Lung (tissue), 11 donors: ENCODE measurements at regions not wholly inside any gene's neighbourhood (a gene's known extent, or its start where the extent isn't known, plus 50 kb on each side); places are given as distances from the start of the nearest gene placed in this dataset.

ENCODE experiments used
- ATAC-seq: fragments of 200-7000 bp; cut with Tn5 transposase; one replicate; pipeline ENCODE4 v1.9.1; 2020; ENCODE audit warnings: moderate number of reproducible peaks; ENCODE audit not compliant: insufficient read depth, low FRiP score
- DNase-seq, 3 donors: peaks; one replicate each; pipeline ENCODE4 v3.0.0-alpha.2; 2013 to 2017
- H3K27ac ChIP-seq, 2 donors: one replicate each; pipeline ENCODE4 v1.5.1; 2013; ENCODE audit warnings: mild to moderate bottlenecking in 2 of 2, moderate library complexity in 2 of 2, control low read depth in 1 of 2, inconsistent platforms in 1 of 2, low read depth in 1 of 2, low read length in 1 of 2
- H3K27me3 ChIP-seq, 3 donors: one replicate each; pipeline ENCODE4 v1.5.1; 2013; ENCODE audit warnings: low read length in 2 of 3; ENCODE audit not compliant: control insufficient read depth in 3 of 3, insufficient read depth in 3 of 3
- H3K36me3 ChIP-seq, 4 donors: one replicate each; pipeline ENCODE4 v1.5.1; 2013; ENCODE audit warnings: low read length in 4 of 4, mild to moderate bottlenecking in 1 of 4, moderate library complexity in 1 of 4; ENCODE audit not compliant: control insufficient read depth in 4 of 4, insufficient read depth in 4 of 4
- H3K4me1 ChIP-seq, 5 donors: one replicate each; pipeline ENCODE4 v1.5.1; 2013; ENCODE audit warnings: low read length in 5 of 5, mild to moderate bottlenecking in 2 of 5, moderate library complexity in 1 of 5; ENCODE audit not compliant: control insufficient read depth in 5 of 5, insufficient read depth in 5 of 5
- H3K4me3 ChIP-seq: one replicate; pipeline ENCODE4 v1.5.1; 2013; ENCODE audit warnings: mild to moderate bottlenecking, control low read depth, moderate library complexity
- H3K9ac ChIP-seq, 2 donors: one replicate each; pipeline ENCODE4 v1.5.1; 2013; ENCODE audit warnings: low read length in 2 of 2, control low read depth in 1 of 2; ENCODE audit not compliant: insufficient read depth in 1 of 2
- H3K9me3 ChIP-seq, 4 donors: one replicate each; pipeline ENCODE4 v1.5.1; 2013; ENCODE audit warnings: low read length in 3 of 4, mild to moderate bottlenecking in 1 of 4, moderate library complexity in 1 of 4; ENCODE audit not compliant: control insufficient read depth in 4 of 4, insufficient read depth in 3 of 4
- WGBS, 2 donors: extraction: QIAGEN DNeasy Blood & Tissue Kit; methylation state at CpG; one replicate each; pipeline ENCODE4 v1.1.7; 2013; 5-methylcytosine and 5-hydroxymethylcytosine counted together
- TF ChIP-seq, protein P1 (sequence below): IDR thresholded peaks from 2 replicates; pipeline ENCODE4 v1.5.1; 2012; ENCODE audit warnings: mild to moderate bottlenecking; ENCODE audit errors: control extremely low read depth, extremely low read depth
- donor health status: control.
- donor health status: control.
- donor health status: Bipolar disorder and iron deficiency.
- donor health status: healthy.
- donor health status: DM: yes; HTN: yes; CAD: no.

DNA sequence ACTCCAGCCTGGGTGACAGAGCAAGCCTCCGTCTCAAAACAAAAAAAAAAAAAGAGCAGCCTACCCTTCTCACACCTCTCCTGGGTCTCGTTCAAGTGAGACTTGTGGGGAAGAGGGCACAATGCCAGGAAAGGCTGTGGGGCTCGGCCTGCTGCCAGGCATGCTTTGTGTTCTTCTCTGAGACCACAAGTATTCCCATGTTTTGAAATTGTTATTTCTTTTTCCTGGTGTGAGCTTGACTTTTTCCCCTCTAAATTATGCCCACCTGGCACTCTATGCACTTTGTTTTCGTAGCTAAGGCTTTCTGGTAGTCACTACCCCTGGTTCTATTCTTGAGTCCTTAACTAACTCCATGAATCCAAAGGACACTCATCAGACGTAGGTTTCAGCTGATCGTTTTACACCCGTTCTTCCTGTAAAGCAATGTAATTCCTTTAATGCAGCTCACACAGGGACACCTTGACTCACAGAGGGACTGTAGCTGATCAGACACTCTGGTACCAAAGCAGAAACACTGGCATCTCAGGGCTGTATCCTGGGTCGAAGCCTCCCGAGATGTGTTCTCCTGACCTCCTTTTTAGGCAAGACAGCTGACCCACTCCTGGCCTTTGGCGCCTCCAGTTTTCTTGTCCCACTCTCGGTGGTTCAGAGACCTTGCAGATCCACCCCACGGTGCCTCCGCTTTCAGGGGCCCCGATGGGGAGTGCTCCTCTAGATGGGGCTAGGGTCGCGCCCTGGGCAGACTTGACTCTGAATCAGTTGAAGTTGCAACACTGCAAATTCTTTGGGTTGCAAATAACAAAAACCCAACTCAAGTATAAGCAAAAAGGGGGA, 193.3 kb upstream of the AGAP1 start:
- WGBS, 2 donors: 52 to 61% methylated on average over 15 to 16 of the region's 16 CpGs

DNA sequence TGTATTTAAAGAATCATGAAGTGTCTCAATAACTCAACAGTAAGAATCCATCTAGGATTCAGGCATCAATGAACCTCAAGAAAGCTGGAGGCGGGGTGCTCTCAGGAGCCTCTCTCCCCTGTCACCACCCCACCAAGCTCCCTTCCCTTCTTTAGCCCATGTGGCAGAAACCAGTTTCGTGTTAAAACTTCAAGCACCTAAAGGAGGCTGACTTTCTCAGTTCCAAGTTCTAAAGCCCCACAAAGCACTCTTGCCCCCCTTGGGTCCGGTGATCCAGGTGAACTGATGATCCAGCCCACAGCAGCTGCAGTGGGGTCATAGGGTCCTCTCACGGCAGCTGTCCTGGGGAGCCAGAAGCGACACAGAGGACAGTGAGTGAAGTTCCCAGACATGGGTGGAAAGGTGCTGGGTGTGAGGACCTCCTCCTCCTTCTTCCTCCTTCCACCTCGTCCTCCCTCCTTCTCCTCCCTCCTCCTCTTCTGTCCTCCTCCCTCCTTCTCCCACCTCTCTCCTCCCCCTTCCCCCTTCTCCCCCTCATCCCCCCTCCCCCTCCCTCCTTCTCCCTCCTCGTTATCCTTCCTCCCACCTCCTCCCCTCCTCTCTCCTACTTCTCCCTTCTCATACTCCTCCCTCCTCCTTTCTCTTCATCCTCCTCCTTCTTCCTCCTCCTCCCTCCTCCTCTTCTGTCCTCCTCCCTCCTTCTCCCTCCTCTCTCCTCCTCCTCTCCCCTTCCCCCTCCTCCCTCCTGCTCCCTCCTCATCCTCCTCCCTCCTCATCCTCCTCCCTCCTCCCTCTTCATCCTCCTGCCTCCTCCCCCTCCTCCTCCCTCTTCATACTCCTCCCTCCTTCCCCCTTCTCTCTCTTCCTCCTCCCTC, 192.4 kb upstream of the AGAP1 start:
- peaks cover 0 to 6% (median 2%) of the 10 kb centered on the region in 4 donors for H3K9me3 ChIP-seq
- TF ChIP-seq, protein P1, sequence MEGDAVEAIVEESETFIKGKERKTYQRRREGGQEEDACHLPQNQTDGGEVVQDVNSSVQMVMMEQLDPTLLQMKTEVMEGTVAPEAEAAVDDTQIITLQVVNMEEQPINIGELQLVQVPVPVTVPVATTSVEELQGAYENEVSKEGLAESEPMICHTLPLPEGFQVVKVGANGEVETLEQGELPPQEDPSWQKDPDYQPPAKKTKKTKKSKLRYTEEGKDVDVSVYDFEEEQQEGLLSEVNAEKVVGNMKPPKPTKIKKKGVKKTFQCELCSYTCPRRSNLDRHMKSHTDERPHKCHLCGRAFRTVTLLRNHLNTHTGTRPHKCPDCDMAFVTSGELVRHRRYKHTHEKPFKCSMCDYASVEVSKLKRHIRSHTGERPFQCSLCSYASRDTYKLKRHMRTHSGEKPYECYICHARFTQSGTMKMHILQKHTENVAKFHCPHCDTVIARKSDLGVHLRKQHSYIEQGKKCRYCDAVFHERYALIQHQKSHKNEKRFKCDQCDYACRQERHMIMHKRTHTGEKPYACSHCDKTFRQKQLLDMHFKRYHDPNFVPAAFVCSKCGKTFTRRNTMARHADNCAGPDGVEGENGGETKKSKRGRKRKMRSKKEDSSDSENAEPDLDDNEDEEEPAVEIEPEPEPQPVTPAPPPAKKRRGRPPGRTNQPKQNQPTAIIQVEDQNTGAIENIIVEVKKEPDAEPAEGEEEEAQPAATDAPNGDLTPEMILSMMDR: no peak
- ATAC-seq (no peak), DNase-seq (no peak)
- peaks cover 0 to 12% (median 0%) of the 10 kb centered on the region in 5 donors for H3K4me1 ChIP-seq
- no peaks in the 10 kb centered on the region for H3K27me3 ChIP-seq
- WGBS, 2 donors: 76 to 81% methylated on average over 7 of the region's 7 CpGs
- H3K27ac ChIP-seq: no peak overlapping the region
- H3K4me3 ChIP-seq: no peak overlapping the region
- H3K9ac ChIP-seq: no peak overlapping the region
- no peaks in the 10 kb centered on the region for H3K36me3 ChIP-seq

More for the DNA sequence above, 193.3 kb upstream of the AGAP1 start:
- TF ChIP-seq, protein P1: no peak
- Histone ChIP-seq H3K9me3 (peaks cover 0 to 6% (median 2%) of the 10 kb centered on the region in 4 donors), H3K27ac (no peak overlapping the region), H3K27me3 (no peaks in the 10 kb centered on the region), H3K4me1 (peaks cover 0 to 12% (median 0%) of the 10 kb centered on the region in 5 donors), H3K36me3 (no peaks in the 10 kb centered on the region), H3K9ac (no peak overlapping the region), H3K4me3 (no peak overlapping the region)
- ATAC-seq (peak; percentile 53), DNase-seq (peak; percentile 88 to 93 (median 88))

DNA sequence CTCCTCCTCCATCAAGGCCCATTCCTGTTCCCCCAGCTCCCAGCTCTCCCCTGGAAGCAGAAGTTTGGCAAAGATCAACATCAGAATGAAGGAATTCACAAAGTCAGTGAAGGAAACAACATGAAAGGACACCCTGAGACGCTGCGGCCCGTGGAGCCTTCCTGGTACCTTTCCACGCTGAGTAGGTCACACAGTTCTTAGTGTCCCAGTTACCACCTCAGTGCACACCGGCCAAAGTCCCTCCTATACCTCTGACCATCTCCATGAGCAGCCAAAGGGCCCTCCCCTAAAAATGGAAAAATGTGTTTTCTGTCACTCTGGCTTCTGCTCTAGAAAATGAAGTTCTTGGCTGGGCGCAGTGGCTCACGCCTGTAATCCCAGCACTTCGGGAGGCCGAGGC, 191.6 kb upstream of the AGAP1 start:
- Histone ChIP-seq H3K27ac (no peak overlapping the region), H3K9ac (no peak overlapping the region)
- WGBS, 2 donors: 92 to 93% methylated on average over 9 of the region's 9 CpGs

More for the DNA sequence above, 191.6 kb upstream of the AGAP1 start:
- peaks cover 0 to 12% (median 0%) of the 10 kb centered on the region in 5 donors for H3K4me1 ChIP-seq
- H3K4me3 ChIP-seq: no peak overlapping the region
- no peaks in the 10 kb centered on the region for H3K36me3 ChIP-seq
- TF ChIP-seq, protein P1: no peak
- ATAC-seq (no peak), DNase-seq (no peak)
- peaks cover 0 to 4% (median 2%) of the 10 kb centered on the region in 4 donors for H3K9me3 ChIP-seq
- H3K27me3 ChIP-seq: no peaks in the 10 kb centered on the region
